OCI-LY1 (cell line): ENCODE measurements at regions not wholly inside any gene's neighbourhood (a gene's known extent, or its start where the extent isn't known, plus 50 kb on each side); places are given as distances from the start of the nearest gene placed in this dataset.

Source experiments
- EZH2 ChIP-seq: fragments of 200-600 bp; sonication (generic), shearing (Covaris generic); IDR thresholded peaks from 2 replicates; pipeline ENCODE4 v1.8.0; 2017; ENCODE audit warnings: borderline replicate concordance, mixed run types, mild to moderate bottlenecking, antibody characterized with exemption, low read length, moderate library complexity, mixed read lengths
- TF ChIP-seq, protein P1 (sequence below): fragments of 200-600 bp; sonication (generic), shearing (Covaris generic); IDR thresholded peaks from 2 replicates; pipeline ENCODE4 v1.5.1; 2017; ENCODE audit warnings: mild to moderate bottlenecking, antibody characterized with exemption, low read length, moderate library complexity, mixed read lengths

DNA sequence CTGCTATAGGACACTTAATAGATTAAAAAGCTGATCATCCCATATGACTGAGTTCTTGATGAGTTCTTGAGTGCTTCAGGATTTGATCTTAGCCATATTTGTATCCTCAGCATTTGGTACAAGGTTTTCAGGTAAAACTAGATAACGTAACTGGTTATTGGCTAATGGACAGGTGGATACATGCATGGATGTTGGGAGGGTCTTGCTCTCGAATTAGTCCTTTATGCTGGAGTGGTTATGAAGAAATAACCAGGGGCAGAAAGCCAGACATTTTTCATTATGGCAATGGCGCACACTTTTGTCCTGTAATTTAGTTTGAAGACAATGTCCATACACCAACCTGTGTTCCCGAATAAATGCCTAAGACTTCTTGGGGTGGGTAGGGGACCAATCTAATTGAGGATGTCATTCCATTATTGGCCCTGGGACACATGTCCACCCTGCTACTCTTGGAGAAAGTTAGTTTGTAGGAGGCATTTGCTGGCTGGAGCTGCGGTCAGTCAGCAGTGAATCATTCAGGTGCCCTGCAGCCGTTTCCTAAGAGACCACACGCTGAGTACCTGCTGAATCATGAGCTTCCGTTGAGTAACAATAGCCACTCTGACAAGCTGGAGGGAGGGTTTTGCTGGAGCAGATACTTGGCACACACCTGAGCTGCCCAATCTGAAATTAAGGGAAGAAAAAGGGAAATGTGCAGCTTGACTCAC, 194.4 kb downstream of the FOXA2 start:
- TF ChIP-seq, protein P1, sequence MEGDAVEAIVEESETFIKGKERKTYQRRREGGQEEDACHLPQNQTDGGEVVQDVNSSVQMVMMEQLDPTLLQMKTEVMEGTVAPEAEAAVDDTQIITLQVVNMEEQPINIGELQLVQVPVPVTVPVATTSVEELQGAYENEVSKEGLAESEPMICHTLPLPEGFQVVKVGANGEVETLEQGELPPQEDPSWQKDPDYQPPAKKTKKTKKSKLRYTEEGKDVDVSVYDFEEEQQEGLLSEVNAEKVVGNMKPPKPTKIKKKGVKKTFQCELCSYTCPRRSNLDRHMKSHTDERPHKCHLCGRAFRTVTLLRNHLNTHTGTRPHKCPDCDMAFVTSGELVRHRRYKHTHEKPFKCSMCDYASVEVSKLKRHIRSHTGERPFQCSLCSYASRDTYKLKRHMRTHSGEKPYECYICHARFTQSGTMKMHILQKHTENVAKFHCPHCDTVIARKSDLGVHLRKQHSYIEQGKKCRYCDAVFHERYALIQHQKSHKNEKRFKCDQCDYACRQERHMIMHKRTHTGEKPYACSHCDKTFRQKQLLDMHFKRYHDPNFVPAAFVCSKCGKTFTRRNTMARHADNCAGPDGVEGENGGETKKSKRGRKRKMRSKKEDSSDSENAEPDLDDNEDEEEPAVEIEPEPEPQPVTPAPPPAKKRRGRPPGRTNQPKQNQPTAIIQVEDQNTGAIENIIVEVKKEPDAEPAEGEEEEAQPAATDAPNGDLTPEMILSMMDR, result no peak
- no peak for TF ChIP-seq EZH2
